AG09309 (cell line): ENCODE measurements at regions not wholly inside any gene's neighbourhood (a gene's known extent, or its start where the extent isn't known, plus 50 kb on each side); places are given as distances from the start of the nearest gene placed in this dataset.

ENCODE experiments used
- DNase-seq: peaks from one replicate; pipeline ENCODE4 v3.0.0-alpha.2; 2010; ENCODE audit warnings: low read depth
- H3K4me3 ChIP-seq: 2 replicates; pipeline ENCODE4 v1.5.1; 2011; ENCODE audit warnings: mild to moderate bottlenecking, low read depth, low read length, moderate library complexity; ENCODE audit not compliant: control insufficient read depth
- TF ChIP-seq, protein P1 (sequence below): IDR thresholded peaks from 2 replicates; pipeline ENCODE4 v1.5.1; 2011; ENCODE audit warnings: mild to moderate bottlenecking, low read depth, low read length, inconsistent platforms; ENCODE audit not compliant: insufficient read depth, control insufficient read depth; ENCODE audit errors: missing control alignments

DNA sequence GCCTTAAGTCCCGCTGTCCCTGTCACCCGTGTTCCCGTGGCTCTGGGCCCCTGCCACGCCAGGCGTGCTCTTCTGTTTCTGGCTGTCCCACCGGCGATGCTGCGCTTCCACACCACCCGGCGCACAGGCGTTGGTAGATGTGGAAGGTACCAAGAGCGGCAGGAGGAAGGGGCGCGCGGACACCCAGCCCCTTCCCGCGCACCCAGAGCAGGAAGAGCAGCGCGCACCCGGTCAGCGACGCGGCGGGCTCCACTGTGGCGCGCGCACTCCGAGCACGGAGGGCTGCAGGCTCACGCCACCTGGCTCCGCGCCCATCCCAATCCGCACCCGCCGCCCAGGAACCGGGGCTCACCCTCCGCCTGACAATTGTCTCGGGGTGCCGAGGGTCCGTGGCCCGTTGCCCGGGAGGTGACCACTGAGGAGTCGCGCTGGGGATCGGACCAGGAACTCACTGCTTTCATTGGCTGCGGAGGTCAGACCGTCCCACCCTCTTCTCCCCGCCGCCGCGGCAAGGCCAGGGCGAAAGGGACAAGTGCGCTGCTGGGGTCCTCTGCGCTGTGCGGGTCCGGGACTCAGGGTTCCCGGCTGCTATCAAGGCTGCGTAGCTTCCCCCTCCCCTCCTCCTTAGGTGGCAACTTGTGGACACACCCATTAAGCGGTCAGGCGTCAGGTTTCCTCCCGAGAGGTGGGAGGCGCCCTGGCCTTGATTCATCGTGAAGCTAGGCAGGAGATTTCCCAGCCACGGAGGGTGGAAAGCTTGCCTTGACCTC lies 121.6 kb upstream of the ZNF92 start:
- H3K4me3 ChIP-seq: peak overlapping the region; percentile 69
- TF ChIP-seq, protein P1, sequence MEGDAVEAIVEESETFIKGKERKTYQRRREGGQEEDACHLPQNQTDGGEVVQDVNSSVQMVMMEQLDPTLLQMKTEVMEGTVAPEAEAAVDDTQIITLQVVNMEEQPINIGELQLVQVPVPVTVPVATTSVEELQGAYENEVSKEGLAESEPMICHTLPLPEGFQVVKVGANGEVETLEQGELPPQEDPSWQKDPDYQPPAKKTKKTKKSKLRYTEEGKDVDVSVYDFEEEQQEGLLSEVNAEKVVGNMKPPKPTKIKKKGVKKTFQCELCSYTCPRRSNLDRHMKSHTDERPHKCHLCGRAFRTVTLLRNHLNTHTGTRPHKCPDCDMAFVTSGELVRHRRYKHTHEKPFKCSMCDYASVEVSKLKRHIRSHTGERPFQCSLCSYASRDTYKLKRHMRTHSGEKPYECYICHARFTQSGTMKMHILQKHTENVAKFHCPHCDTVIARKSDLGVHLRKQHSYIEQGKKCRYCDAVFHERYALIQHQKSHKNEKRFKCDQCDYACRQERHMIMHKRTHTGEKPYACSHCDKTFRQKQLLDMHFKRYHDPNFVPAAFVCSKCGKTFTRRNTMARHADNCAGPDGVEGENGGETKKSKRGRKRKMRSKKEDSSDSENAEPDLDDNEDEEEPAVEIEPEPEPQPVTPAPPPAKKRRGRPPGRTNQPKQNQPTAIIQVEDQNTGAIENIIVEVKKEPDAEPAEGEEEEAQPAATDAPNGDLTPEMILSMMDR: no peak
- DNase-seq: no peak

- no peak overlapping the region for H3K4me3 ChIP-seq
- DNase-seq: no peak
- TF ChIP-seq, protein P1: no peak
Measured at GRCh38 chr7:65250697-65251395, 122.8 kb upstream of the ZNF92 start.

DNA sequence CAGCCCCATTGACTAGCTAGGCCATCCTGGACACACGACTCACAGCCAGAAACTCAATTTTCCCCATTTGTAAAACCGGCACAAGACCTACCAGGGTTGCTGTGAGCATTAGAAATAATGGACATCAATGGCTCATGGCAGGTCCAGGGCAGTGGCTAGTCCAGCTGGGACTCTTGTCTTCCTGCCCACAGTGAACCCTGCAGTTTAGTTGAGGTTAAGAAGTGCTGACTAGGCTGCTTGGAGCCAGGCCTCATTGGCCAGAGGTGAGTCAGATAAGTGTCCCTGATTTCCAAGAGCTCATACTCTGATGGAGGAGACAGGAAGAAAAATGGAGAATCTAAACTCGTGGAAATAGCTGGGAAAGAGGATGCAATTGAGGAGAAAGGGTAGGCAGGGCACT lies 123.4 kb upstream of the ZNF92 start:
- DNase-seq: no peak
- TF ChIP-seq, protein P1: no peak
- no peak overlapping the region for H3K4me3 ChIP-seq

DNA sequence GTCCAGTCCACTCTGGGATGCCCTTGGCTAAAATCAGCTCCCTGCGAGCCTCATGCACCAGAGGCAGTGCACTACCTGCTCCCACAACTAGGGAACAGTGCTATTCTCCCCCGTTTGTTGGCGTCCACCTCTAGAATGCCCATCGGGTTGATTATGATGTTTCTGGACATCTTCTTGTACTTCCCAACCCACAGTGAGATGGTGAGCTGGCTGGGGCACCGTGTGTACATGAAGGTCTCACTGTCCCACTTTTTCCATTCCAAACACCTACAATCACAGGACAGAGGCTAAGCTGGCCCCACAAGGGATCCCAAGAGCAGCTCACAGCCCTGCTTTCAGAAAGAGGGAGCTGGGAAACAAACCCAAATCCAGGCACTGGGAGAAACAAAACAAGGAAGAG lies 126.2 kb upstream of the ZNF92 start:
- TF ChIP-seq, protein P1: no peak
- no peak for DNase-seq
- no peak overlapping the region for H3K4me3 ChIP-seq

DNA sequence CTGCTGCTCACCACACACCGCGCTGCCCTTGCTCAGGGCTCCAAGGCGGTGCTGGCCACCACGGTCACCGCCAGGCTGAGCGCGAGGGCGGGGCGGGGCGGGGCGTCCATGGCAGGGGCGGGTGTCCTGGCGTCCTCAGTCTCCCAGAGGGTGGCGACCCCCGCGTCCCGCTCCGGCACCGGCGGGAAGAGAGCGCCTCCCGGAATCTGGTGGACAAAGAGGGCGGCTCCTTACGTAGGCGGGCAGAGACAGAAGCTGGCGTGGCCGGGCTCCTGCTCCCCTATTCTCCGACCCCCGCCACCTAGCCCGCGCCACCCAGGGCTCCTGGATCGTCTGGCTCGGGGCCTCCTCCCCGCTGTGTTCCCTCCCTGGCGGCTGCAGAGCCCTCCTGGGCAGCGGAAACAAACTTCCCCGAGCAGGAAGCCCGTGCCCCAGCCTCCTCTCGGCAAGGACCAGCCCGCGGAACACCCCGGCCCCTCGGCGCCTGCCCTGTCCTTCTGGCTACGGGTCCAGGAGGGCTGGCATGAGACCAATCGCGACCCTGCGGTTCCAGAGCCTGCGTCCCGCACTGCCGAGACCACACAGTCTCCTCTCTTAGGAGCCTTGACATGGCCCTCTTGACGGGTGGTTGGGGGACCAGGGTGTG lies 133.8 kb upstream of the ZNF92 start:
- H3K4me3 ChIP-seq: peak overlapping the region; percentile 35
- no peak for DNase-seq
- TF ChIP-seq, protein P1: no peak

DNA sequence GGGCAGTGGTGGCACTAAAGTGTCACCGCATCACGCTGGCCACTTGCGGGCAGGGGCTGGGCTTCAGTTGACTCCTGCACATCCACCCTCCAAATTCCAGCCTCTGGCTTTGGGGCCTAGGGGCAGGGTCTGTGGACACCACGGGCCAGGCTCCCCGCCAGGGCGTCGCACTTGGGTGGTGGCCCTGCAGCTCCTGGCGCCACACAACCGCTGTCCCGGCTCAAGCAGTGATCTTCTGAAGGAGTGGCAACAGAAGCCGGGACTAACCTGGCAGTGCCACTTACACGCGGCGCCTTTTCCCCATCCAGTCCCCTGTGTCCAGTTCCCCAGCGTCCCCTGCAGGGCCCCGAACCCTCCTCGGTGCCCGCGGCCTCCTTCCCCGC lies 134.3 kb upstream of the ZNF92 start:
- TF ChIP-seq, protein P1: no peak
- no peak for DNase-seq
- H3K4me3 ChIP-seq: no peak overlapping the region
